ENCODE measurements at regions not wholly inside any gene's neighbourhood (a gene's known extent, or its start where the extent isn't known, plus 50 kb on each side); places are given as distances from the start of the nearest gene placed in this dataset.
"Not testable (repeated sequence)": the region's sequence is repeated elsewhere in the genome, so short reads cannot be mapped to it uniquely, and the experiment has no call there.

DNA sequence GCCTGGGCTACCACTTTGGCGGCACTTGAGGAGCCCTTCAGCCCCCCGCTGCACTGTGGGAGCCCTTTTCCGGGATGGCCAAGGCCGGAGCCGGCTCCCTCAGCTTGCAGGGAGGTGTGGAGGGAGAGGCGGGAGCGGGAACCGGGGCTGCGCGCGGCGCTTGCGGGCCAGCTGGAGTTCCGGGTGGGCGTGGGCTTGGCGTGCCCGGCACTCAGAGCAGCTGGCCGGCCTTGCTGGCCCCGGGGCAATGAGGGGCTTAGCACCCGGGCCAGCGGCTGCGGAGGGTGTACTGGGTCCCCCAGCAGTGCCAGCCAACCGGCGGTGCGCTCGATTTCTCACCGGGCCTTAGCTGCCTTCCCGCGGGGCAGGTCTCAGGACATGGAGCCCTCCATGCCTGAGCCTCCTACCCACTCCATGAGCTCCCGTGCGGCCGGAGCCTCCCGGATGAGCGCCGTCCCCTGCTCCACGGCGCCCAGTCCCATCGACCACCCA lies 1602.9 kb upstream of the PCDH7 start:
- BruUV-seq (replicated peaks); in situ Hi-C loops (cut with MboI); H3K36me3 ChIP-seq (ENCODE audit: control insufficient read depth in 2 of 2, insufficient read depth in 2 of 2, low read length in 1 of 2); intact Hi-C loops (cut with micrococcal nuclease; ENCODE audit: unreplicated experiment); RAD21 ChIA-PET (ENCODE audit: unreplicated experiment); H3K27ac ChIP-seq (ENCODE audit: control insufficient read depth, insufficient read depth); CTCF ChIA-PET; H3K4me3 ChIP-seq; POLR2A ChIA-PET; H3K4me1 ChIP-seq (ENCODE audit: control insufficient read depth, insufficient read depth, low read length); H2AFZ ChIP-seq (ENCODE audit: control insufficient read depth, low read depth, low read length); H4K20me1 ChIP-seq (ENCODE audit: control insufficient read depth, insufficient read depth); H3K79me2 ChIP-seq (ENCODE audit: control insufficient read depth, insufficient read depth, low read length); DNase-seq (ENCODE audit: low read depth, low spot score); H3K27me3 ChIP-seq (replicated peaks in 1 of 2; ENCODE audit: control insufficient read depth in 2 of 2, insufficient read depth in 2 of 2, low read length in 1 of 2); SMC1A ChIA-PET (ENCODE audit: uncharacterized antibody, unreplicated experiment); H3K9ac ChIP-seq (ENCODE audit: control insufficient read depth, insufficient read depth, low read length); H3K4me2 ChIP-seq (ENCODE audit: control insufficient read depth, insufficient read depth); ATAC-seq; FAIRE-seq; H3K9me3 ChIP-seq (replicated peaks; ENCODE audit: control insufficient read depth, insufficient read depth, low read length): not testable (repeated sequence)
- 69% methylated on average over 38 of the region's 38 CpGs for WGBS (ENCODE audit: insufficient coverage, insufficient replicate concordance, low lambda C conversion rate, missing lambda C conversion rate)

DNA sequence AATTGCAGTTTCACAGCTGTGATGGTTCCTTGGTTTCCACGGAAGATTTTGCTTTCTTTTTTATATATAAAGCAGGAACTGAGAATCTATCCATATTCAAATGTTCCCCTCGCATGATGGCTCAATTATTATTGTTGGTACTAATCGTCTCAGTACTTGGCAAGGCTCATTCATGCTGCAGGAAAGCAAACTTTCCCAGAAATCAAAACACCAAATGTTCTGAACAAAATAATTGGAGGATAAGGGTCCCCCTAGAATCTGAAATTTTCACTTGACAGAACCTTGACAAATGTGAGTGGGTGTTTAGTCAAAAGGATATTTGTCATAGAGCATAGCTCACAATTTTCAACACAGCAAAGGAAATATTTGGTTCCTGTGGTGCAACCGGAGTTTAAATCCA lies 1598.6 kb upstream of the PCDH7 start:
- POLR2A ChIA-PET: no interaction called here
- no peak overlapping the region for H3K4me3 ChIP-seq
- H3K27me3 ChIP-seq (replicated peaks in 1 of 2; ENCODE audit: control insufficient read depth in 2 of 2, insufficient read depth in 2 of 2, low read length in 1 of 2): no peaks in the 10 kb centered on the region
- no peak for DNase-seq (ENCODE audit: low read depth, low spot score)
- no peak overlapping the region for H3K4me2 ChIP-seq (ENCODE audit: control insufficient read depth, insufficient read depth)
- ATAC-seq: no peak
- WGBS (ENCODE audit: insufficient coverage, insufficient replicate concordance, low lambda C conversion rate, missing lambda C conversion rate): 8% methylated on average over 4 of the region's 4 CpGs
- FAIRE-seq: no peak
- BruUV-seq (replicated peaks): no TSS peak
- TF ChIP-seq NFYA (IDR thresholded peaks at IDR 0.05; ENCODE audit: borderline replicate concordance, low read depth, low read length) (no peak), CBFB (IDR thresholded peaks at IDR 0.05; ENCODE audit: low read depth) (no peak), POLR2AphosphoS2 (IDR thresholded peaks at IDR 0.05; ENCODE audit: low read depth, low read length) (no peak), TCF3 (IDR thresholded peaks at IDR 0.05; ENCODE audit: borderline replicate concordance, insufficient read depth, low read depth, low read length) (no peak), CREB1 (IDR thresholded peaks at IDR 0.05; ENCODE audit: low read depth) (no peak), NR2C2 (IDR thresholded peaks at IDR 0.05; ENCODE audit: borderline replicate concordance, control insufficient read depth, insufficient read length, low read depth) (no peak)
- TF ChIP-seq, protein P1, sequence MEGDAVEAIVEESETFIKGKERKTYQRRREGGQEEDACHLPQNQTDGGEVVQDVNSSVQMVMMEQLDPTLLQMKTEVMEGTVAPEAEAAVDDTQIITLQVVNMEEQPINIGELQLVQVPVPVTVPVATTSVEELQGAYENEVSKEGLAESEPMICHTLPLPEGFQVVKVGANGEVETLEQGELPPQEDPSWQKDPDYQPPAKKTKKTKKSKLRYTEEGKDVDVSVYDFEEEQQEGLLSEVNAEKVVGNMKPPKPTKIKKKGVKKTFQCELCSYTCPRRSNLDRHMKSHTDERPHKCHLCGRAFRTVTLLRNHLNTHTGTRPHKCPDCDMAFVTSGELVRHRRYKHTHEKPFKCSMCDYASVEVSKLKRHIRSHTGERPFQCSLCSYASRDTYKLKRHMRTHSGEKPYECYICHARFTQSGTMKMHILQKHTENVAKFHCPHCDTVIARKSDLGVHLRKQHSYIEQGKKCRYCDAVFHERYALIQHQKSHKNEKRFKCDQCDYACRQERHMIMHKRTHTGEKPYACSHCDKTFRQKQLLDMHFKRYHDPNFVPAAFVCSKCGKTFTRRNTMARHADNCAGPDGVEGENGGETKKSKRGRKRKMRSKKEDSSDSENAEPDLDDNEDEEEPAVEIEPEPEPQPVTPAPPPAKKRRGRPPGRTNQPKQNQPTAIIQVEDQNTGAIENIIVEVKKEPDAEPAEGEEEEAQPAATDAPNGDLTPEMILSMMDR (IDR thresholded peaks at IDR 0.05 in 2 of 3, conservative IDR thresholded peaks at IDR 0.05 in 1 of 3; ENCODE audit: control insufficient read depth in 2 of 3, extremely low read depth in 1 of 3, insufficient read depth in 1 of 3, low read depth in 3 of 3, low read length in 3 of 3): no peak
- no peaks in the 10 kb centered on the region for H3K4me1 ChIP-seq (ENCODE audit: control insufficient read depth, insufficient read depth, low read length)
- in situ Hi-C loops (cut with MboI) (no loop called here), intact Hi-C loops (cut with micrococcal nuclease; ENCODE audit: unreplicated experiment) (no loop called here)
- RAD21 ChIA-PET (ENCODE audit: unreplicated experiment): no interaction called here
- no peaks in the 10 kb centered on the region for H4K20me1 ChIP-seq (ENCODE audit: control insufficient read depth, insufficient read depth)
- no peak overlapping the region for H3K27ac ChIP-seq (ENCODE audit: control insufficient read depth, insufficient read depth)
- SMC1A ChIA-PET (ENCODE audit: uncharacterized antibody, unreplicated experiment): no interaction called here
- no peaks in the 10 kb centered on the region for H3K36me3 ChIP-seq (ENCODE audit: control insufficient read depth in 2 of 2, insufficient read depth in 2 of 2, low read length in 1 of 2)
- H3K9me3 ChIP-seq (replicated peaks; ENCODE audit: control insufficient read depth, insufficient read depth, low read length): no peaks in the 10 kb centered on the region
- no peak overlapping the region for H3K9ac ChIP-seq (ENCODE audit: control insufficient read depth, insufficient read depth, low read length)
- H2AFZ ChIP-seq (ENCODE audit: control insufficient read depth, low read depth, low read length): no peak overlapping the region
- CTCF ChIA-PET: no interaction called here
- H3K79me2 ChIP-seq (ENCODE audit: control insufficient read depth, insufficient read depth, low read length): no peaks in the 10 kb centered on the region

Measured in GM12878 (cell line).